ENCODE measurements at regions not wholly inside any gene's neighbourhood (a gene's known extent, or its start where the extent isn't known, plus 50 kb on each side); places are given as distances from the start of the nearest gene placed in this dataset.

GRCh38 chr16:86430814-86431213, 79.5 kb upstream of the FOXF1 start:
- no peak for ATAC-seq
- Histone ChIP-seq H3K36me3 (ENCODE audit: control insufficient read depth, insufficient read depth, low read length) (no peaks in the 10 kb centered on the region), H3K27me3 (ENCODE audit: control insufficient read depth, insufficient read depth, low read length) (0 out of 2 replicates have a peak, but pooled peaks cover 2% of the 10 kb centered on the region), H3K4me1 (ENCODE audit: control insufficient read depth, insufficient read depth, low read length) (no peaks in the 10 kb centered on the region), H3K9me3 (ENCODE audit: control insufficient read depth, insufficient read depth, low read depth, low read length) (no peaks in the 10 kb centered on the region), H3K4me3 (ENCODE audit: low read depth in 2 of 2, low read length in 2 of 2) (no peak overlapping the region), H3K27ac (ENCODE audit: low read length) (no peak overlapping the region)
- intact Hi-C loops (cut with micrococcal nuclease; ENCODE audit: unreplicated experiment) (no loop called here), in situ Hi-C loops (cut with HindIII; ENCODE audit: low pct_unique_long_range_greater_than_20kb, low sequenced_read_pairs) (no loop called here)
- TF ChIP-seq POLR2AphosphoS5 (IDR thresholded peaks at IDR 0.05; ENCODE audit: low read depth, low read length) (no peak), SIN3A (IDR thresholded peaks at IDR 0.05; ENCODE audit: borderline replicate concordance, insufficient read depth, low read depth, low read length) (no peak), REST (IDR thresholded peaks at IDR 0.05; ENCODE audit: insufficient read depth in 1 of 2, low read depth in 2 of 2, low read length in 1 of 2) (no peak), TCF7L2 (IDR thresholded peaks at IDR 0.05; ENCODE audit: low read depth, low read length) (no peak)
- TF ChIP-seq, protein P1, sequence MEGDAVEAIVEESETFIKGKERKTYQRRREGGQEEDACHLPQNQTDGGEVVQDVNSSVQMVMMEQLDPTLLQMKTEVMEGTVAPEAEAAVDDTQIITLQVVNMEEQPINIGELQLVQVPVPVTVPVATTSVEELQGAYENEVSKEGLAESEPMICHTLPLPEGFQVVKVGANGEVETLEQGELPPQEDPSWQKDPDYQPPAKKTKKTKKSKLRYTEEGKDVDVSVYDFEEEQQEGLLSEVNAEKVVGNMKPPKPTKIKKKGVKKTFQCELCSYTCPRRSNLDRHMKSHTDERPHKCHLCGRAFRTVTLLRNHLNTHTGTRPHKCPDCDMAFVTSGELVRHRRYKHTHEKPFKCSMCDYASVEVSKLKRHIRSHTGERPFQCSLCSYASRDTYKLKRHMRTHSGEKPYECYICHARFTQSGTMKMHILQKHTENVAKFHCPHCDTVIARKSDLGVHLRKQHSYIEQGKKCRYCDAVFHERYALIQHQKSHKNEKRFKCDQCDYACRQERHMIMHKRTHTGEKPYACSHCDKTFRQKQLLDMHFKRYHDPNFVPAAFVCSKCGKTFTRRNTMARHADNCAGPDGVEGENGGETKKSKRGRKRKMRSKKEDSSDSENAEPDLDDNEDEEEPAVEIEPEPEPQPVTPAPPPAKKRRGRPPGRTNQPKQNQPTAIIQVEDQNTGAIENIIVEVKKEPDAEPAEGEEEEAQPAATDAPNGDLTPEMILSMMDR (IDR thresholded peaks at IDR 0.05): no peak
- ChIA-PET POLR2A (no interaction called here), CTCF (no interaction called here)
- BruUV-seq (replicated peaks): no TSS peak
- no peak for DNase-seq (ENCODE audit: low read depth, low spot score)

DNA sequence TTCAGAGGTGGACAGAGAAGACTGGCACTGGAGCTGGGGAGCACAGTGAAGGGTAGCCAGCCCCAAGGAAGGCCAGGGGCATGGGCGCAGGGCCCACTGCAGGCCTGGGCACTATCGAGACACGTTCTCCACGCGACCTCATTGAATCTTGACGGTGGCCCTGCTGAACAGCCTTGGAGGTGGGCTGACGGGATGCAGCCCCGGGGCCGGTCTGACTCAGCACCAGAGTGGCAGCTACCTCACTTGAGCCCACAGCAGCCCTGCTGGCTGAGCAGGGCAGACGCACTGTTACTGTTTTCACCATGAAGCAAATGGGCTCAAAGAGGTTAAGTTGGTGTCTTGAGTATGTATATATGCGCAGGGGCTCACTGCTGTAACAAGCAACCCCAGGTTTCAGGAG, 78.8 kb upstream of the FOXF1 start:
- Histone ChIP-seq H3K9me3 (ENCODE audit: control insufficient read depth, insufficient read depth, low read depth, low read length) (no peaks in the 10 kb centered on the region), H3K4me3 (ENCODE audit: low read depth in 2 of 2, low read length in 2 of 2) (no peak overlapping the region), H3K36me3 (ENCODE audit: control insufficient read depth, insufficient read depth, low read length) (no peaks in the 10 kb centered on the region), H3K27me3 (ENCODE audit: control insufficient read depth, insufficient read depth, low read length) (0 out of 2 replicates have a peak, but pooled peaks cover 2% of the 10 kb centered on the region), H3K4me1 (ENCODE audit: control insufficient read depth, insufficient read depth, low read length) (no peaks in the 10 kb centered on the region), H3K27ac (ENCODE audit: low read length) (no peak overlapping the region)
- intact Hi-C loops (cut with micrococcal nuclease; ENCODE audit: unreplicated experiment) (no loop called here), in situ Hi-C loops (cut with HindIII; ENCODE audit: low pct_unique_long_range_greater_than_20kb, low sequenced_read_pairs) (no loop called here)
- TF ChIP-seq REST (IDR thresholded peaks at IDR 0.05; ENCODE audit: insufficient read depth in 1 of 2, low read depth in 2 of 2, low read length in 1 of 2) (no peak), SIN3A (IDR thresholded peaks at IDR 0.05; ENCODE audit: borderline replicate concordance, insufficient read depth, low read depth, low read length) (no peak), POLR2AphosphoS5 (IDR thresholded peaks at IDR 0.05; ENCODE audit: low read depth, low read length) (no peak), TCF7L2 (IDR thresholded peaks at IDR 0.05; ENCODE audit: low read depth, low read length) (no peak)
- TF ChIP-seq, protein P1 (IDR thresholded peaks at IDR 0.05): no peak
- POLR2A ChIA-PET: no interaction called here
- DNase-seq (ENCODE audit: low read depth, low spot score): no peak
- no TSS peak for BruUV-seq (replicated peaks)
- no peak for ATAC-seq
- CTCF ChIA-PET: no interaction called here

Data from Panc1 (cell line).